CD4-positive, CD25-positive, alpha-beta regulatory T cell (primary cell): ENCODE measurements at regions not wholly inside any gene's neighbourhood (a gene's known extent, or its start where the extent isn't known, plus 50 kb on each side); places are given as distances from the start of the nearest gene placed in this dataset.
A peak's percentile ranks its signal among the peaks of the same experiment; 100 is the strongest.

Source experiments
- ATAC-seq, 2 donors: fragments of 150-1000 bp; cut with Tn5 transposase; one replicate each; pipeline ENCODE4 v1.10.0; 2021; ENCODE audit warnings: low read depth in 2 of 2, moderate number of reproducible peaks in 2 of 2, moderate library complexity in 1 of 2
- DNase-seq, 3 donors: peaks; one replicate each; pipeline versions ENCODE4 v3.0.0 to v3.0.0-alpha.2; 2012 to 2022; ENCODE audit warnings: mixed read lengths in 1 of 3
- H3K27ac ChIP-seq: one replicate; pipeline ENCODE4 v1.7.0; 2013; ENCODE audit warnings: mild to moderate bottlenecking, low read length; ENCODE audit not compliant: insufficient read depth, poor library complexity, severe bottlenecking
- H3K27me3 ChIP-seq: one replicate; pipeline ENCODE4 v1.7.0; 2013; ENCODE audit warnings: low read length; ENCODE audit not compliant: control insufficient read depth, insufficient read depth
- H3K36me3 ChIP-seq: one replicate; pipeline ENCODE4 v1.7.0; 2013; ENCODE audit warnings: mild to moderate bottlenecking, low read length, moderate library complexity; ENCODE audit not compliant: control insufficient read depth, insufficient read depth
- H3K4me1 ChIP-seq: 2 replicates; pipeline ENCODE4 v1.7.0; 2013; ENCODE audit warnings: mild to moderate bottlenecking, low read length; ENCODE audit not compliant: insufficient read depth, control insufficient read depth, poor library complexity, severe bottlenecking
- H3K4me3 ChIP-seq: one replicate; pipeline ENCODE4 v1.7.0; 2013; ENCODE audit warnings: low read depth, mild to moderate bottlenecking, low read length, moderate library complexity
- H3K9me3 ChIP-seq, 2 experiments: 1 replicate in 1 of 2; 2 replicates in 1 of 2; pipeline ENCODE4 v1.7.0; 2013; ENCODE audit warnings: low read length in 2 of 2, mild to moderate bottlenecking in 1 of 2, moderate library complexity in 1 of 2; ENCODE audit not compliant: control insufficient read depth in 2 of 2
- H3K27ac Mint-ChIP-seq, 3 donors: one replicate each; pipeline ENCODE4 v1.8.0; 2020 to 2022; ENCODE audit warnings: mild to moderate bottlenecking in 3 of 3, mixed read lengths in 3 of 3, moderate library complexity in 2 of 3
- H3K27me3 Mint-ChIP-seq: one replicate; pipeline ENCODE4 v1.8.0; 2022; ENCODE audit warnings: mild to moderate bottlenecking, mixed read lengths
- H3K36me3 Mint-ChIP-seq: one replicate; pipeline ENCODE4 v1.8.0; 2020; ENCODE audit warnings: mixed read lengths
- H3K4me1 Mint-ChIP-seq, 4 donors: one replicate each; pipeline ENCODE4 v1.8.0; 2020 to 2022; ENCODE audit warnings: mixed read lengths in 4 of 4, mild to moderate bottlenecking in 1 of 4
- H3K4me3 Mint-ChIP-seq, 4 donors: one replicate each; pipeline ENCODE4 v1.8.0; 2020 to 2022; ENCODE audit warnings: mild to moderate bottlenecking in 4 of 4, mixed read lengths in 4 of 4, moderate library complexity in 3 of 4
- H3K9me3 Mint-ChIP-seq, 7 donors: one replicate each; pipeline ENCODE4 v1.8.0; 2020 to 2022; ENCODE audit warnings: mixed read lengths in 7 of 7, mild to moderate bottlenecking in 3 of 7, moderate library complexity in 2 of 7

DNA sequence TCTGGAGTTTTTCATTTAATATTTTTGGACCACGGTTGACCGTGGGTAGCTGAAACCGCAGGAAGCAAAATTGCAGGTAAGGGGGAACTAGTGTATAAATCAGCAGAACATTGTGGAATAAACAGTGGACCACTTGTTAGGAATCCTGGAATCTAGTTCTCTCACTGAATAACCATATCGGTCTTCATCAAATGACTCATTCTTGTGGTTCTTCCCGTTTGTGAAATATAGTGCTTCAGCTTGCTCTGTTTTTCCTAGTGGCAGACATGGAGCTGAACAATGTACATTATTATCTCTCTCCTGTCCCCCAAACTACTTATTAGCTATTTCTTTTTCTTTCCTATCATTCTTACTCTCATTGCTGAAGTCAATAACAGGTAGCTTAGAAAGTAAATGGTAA, 61.9 kb downstream of the HSPA13 start:
- Mint-ChIP-seq H3K9me3 (peaks cover 0 to 2% (median 0%) of the 10 kb centered on the region in 7 donors), H3K27me3 (peaks cover 2% of the 10 kb centered on the region), H3K4me3 (no peak overlapping the region), H3K4me1 (no peaks in the 10 kb centered on the region), H3K36me3 (no peaks in the 10 kb centered on the region), H3K27ac (no peak overlapping the region)
- H3K9me3 ChIP-seq = no peaks in the 10 kb centered on the region
- H3K4me3 ChIP-seq = no peak overlapping the region
- no peak overlapping the region for H3K27ac ChIP-seq
- DNase-seq = no peak
- no peaks in the 10 kb centered on the region for H3K27me3 ChIP-seq
- no peaks in the 10 kb centered on the region for H3K4me1 ChIP-seq
- no peak for ATAC-seq
- no peaks in the 10 kb centered on the region for H3K36me3 ChIP-seq

DNA sequence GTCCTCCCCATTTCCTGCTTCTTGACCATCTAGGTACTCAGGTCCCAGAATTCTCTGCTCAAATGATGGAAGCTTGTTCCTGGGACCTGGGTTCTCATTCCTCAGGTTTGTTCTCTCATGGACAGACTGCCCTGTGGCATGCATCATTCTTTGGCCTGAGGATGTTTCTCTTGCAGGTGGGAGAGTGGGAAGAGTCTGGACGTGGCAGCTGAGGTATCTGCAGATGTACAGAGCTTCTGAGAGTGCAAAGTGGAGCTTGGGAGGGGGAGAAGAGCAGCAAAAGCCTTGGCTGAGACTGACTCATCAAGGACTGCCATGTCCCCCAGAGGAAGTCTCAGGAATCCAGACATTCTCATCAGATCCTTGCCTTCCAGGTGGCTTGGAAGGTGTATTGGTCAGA, 63.1 kb downstream of the HSPA13 start:
- Histone ChIP-seq H3K36me3 (no peaks in the 10 kb centered on the region), H3K27me3 (peaks cover 4% of the 10 kb centered on the region), H3K4me1 (no peaks in the 10 kb centered on the region), H3K27ac (no peak overlapping the region), H3K9me3 (no peaks in the 10 kb centered on the region), H3K4me3 (no peak overlapping the region)
- H3K4me1 Mint-ChIP-seq = no peaks in the 10 kb centered on the region
- ATAC-seq = no peak
- H3K27ac Mint-ChIP-seq = no peak overlapping the region
- no peak overlapping the region for H3K4me3 Mint-ChIP-seq
- no peak for DNase-seq
- peaks cover 0 to 2% (median 0%) of the 10 kb centered on the region in 7 donors for H3K9me3 Mint-ChIP-seq
- H3K36me3 Mint-ChIP-seq = no peaks in the 10 kb centered on the region
- peaks cover 6% of the 10 kb centered on the region for H3K27me3 Mint-ChIP-seq

DNA sequence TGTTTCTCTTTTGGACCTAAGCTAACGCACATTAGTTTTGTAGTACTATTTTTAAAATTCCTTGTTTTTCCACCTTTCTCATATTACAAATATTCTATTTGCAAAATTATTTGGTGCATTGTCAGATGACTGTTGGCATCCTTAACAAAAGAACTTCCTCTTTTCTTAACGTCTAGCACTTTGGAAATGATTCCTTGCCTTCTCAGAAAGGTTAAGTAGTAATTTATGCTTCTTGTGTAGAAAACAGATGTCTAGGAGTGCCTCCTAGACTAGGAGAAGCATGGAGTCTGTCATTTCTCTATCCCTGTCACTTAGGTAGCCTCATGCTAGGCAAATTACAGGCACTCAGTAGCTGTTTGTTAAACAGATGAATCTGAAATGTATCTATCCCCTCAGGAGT, 64.4 kb downstream of the HSPA13 start:
- no peak for DNase-seq

DNA sequence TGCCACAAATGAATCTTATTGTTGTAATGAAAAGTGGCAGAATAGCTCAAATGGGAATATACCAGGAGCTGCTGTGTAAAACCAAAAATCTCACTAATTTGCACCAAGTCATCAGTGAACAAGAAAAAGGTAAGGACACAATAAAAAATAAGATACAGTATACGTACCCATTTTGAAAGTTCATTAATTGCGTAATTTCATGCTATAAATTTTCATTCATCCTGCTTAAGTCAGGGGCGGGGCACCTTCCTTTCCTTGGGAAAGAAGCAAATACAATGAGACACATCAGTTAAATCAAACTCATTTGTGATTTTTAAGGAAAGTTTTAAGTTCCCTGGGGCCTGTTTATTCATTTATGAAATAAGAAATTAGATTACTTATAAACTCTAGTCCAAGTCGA, 65.4 kb downstream of the HSPA13 start:
- Mint-ChIP-seq H3K27ac (no peak overlapping the region), H3K9me3 (no peaks in the 10 kb centered on the region), H3K27me3 (peaks cover 10% of the 10 kb centered on the region), H3K4me1 (no peaks in the 10 kb centered on the region), H3K4me3 (no peak overlapping the region), H3K36me3 (no peaks in the 10 kb centered on the region)
- Histone ChIP-seq H3K4me3 (no peak overlapping the region), H3K36me3 (no peaks in the 10 kb centered on the region), H3K4me1 (no peaks in the 10 kb centered on the region), H3K9me3 (no peaks in the 10 kb centered on the region), H3K27me3 (peaks cover 6% of the 10 kb centered on the region), H3K27ac (no peak overlapping the region)
- DNase-seq (no peak), ATAC-seq (no peak)

More for the DNA sequence above, 64.4 kb downstream of the HSPA13 start:
- Mint-ChIP-seq H3K4me3 (no peak overlapping the region), H3K36me3 (no peaks in the 10 kb centered on the region), H3K9me3 (no peaks in the 10 kb centered on the region), H3K27me3 (peaks cover 7% of the 10 kb centered on the region), H3K27ac (no peak overlapping the region), H3K4me1 (no peaks in the 10 kb centered on the region)
- H3K27me3 ChIP-seq = peaks cover 6% of the 10 kb centered on the region
- H3K9me3 ChIP-seq = no peaks in the 10 kb centered on the region
- no peaks in the 10 kb centered on the region for H3K36me3 ChIP-seq
- H3K4me1 ChIP-seq = no peaks in the 10 kb centered on the region
- H3K4me3 ChIP-seq = no peak overlapping the region
- no peak overlapping the region for H3K27ac ChIP-seq
- no peak for ATAC-seq

DNA sequence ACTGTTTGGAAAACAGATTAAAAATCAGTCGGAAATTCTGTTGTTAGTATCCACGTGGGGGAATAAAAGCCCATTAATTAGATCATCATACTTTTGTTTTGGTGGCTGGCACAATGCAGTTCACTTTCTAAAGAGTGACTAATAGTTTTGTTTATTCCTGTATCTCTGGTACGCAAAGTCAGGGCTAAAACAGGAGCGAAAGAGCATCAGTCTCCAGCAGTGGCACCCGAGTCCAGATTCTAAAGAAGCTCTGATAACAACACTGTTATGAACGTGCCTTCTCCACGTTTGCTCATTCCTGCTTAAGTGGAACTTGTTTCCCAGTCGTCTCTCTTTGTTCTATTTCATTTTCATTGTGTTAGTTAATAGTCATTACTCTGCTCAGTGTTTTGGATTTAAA, 69.6 kb downstream of the HSPA13 start:
- Mint-ChIP-seq H3K4me1 (no peaks in the 10 kb centered on the region), H3K36me3 (no peaks in the 10 kb centered on the region), H3K27me3 (peaks cover 10% of the 10 kb centered on the region), H3K9me3 (no peaks in the 10 kb centered on the region), H3K4me3 (no peak overlapping the region), H3K27ac (no peak overlapping the region)
- Histone ChIP-seq H3K27ac (no peak overlapping the region), H3K27me3 (peaks cover 8% of the 10 kb centered on the region), H3K4me1 (no peaks in the 10 kb centered on the region), H3K36me3 (no peaks in the 10 kb centered on the region), H3K9me3 (no peaks in the 10 kb centered on the region), H3K4me3 (no peak overlapping the region)
- no peak for ATAC-seq
- DNase-seq = no peak

- no peak overlapping the region for H3K27ac Mint-ChIP-seq
- Histone ChIP-seq H3K27me3 (peaks cover 8% of the 10 kb centered on the region), H3K4me3 (no peak overlapping the region), H3K27ac (no peak overlapping the region), H3K9me3 (no peaks in the 10 kb centered on the region), H3K36me3 (no peaks in the 10 kb centered on the region), H3K4me1 (no peaks in the 10 kb centered on the region)
- ATAC-seq (no peak), DNase-seq (no peak)
- no peak overlapping the region for H3K4me3 Mint-ChIP-seq
- no peaks in the 10 kb centered on the region for H3K36me3 Mint-ChIP-seq
- H3K27me3 Mint-ChIP-seq = peaks cover 10% of the 10 kb centered on the region
- H3K4me1 Mint-ChIP-seq = no peaks in the 10 kb centered on the region
- H3K9me3 Mint-ChIP-seq = no peaks in the 10 kb centered on the region
Observed at GRCh38 chr21:14312871-14313270, 70.1 kb downstream of the HSPA13 start.

DNA sequence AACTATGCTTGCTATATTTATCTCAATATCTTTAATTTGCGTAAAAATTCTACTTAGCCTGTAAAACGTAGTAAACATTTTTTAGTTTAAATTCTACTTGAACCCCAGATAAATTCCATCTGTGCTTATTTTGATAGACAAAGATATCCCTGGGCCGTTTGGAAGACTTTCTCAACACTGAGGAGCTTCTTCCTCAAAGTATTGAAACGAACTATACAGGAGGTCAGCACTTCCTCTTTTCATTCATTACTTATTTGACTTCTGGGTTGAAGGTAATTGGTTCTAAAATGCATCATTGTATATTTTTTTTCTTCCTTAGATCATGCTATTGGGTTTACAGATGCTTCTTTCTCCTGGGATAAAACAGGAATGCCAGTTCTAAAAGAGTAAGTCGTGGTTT, 74.7 kb downstream of the HSPA13 start:
- Histone ChIP-seq H3K4me3 (no peak overlapping the region), H3K9me3 (no peaks in the 10 kb centered on the region), H3K4me1 (no peaks in the 10 kb centered on the region), H3K27me3 (peaks cover 4% of the 10 kb centered on the region), H3K36me3 (no peaks in the 10 kb centered on the region), H3K27ac (no peak overlapping the region)
- Mint-ChIP-seq H3K4me1 (no peaks in the 10 kb centered on the region), H3K36me3 (no peaks in the 10 kb centered on the region), H3K4me3 (no peak overlapping the region), H3K27me3 (peaks cover 5% of the 10 kb centered on the region), H3K27ac (no peak overlapping the region), H3K9me3 (no peaks in the 10 kb centered on the region)
- ATAC-seq (no peak), DNase-seq (no peak)

- H3K27me3 ChIP-seq = peaks cover 4% of the 10 kb centered on the region
- no peaks in the 10 kb centered on the region for H3K4me1 Mint-ChIP-seq
- H3K4me3 ChIP-seq = no peak overlapping the region
- DNase-seq (peak in 1 of 3 donors; percentile 16), ATAC-seq (no peak)
- no peaks in the 10 kb centered on the region for H3K4me1 ChIP-seq
- H3K4me3 Mint-ChIP-seq = no peak overlapping the region
- H3K27me3 Mint-ChIP-seq = peaks cover 10% of the 10 kb centered on the region
- no peak overlapping the region for H3K27ac Mint-ChIP-seq
- no peaks in the 10 kb centered on the region for H3K36me3 ChIP-seq
- no peaks in the 10 kb centered on the region for H3K36me3 Mint-ChIP-seq
- H3K9me3 Mint-ChIP-seq = no peaks in the 10 kb centered on the region
- H3K9me3 ChIP-seq = no peaks in the 10 kb centered on the region
- no peak overlapping the region for H3K27ac ChIP-seq
Observed at GRCh38 chr21:14306126-14306907, 76.6 kb downstream of the HSPA13 start.
